ENCODE measurements at regions not wholly inside any gene's neighbourhood (a gene's known extent, or its start where the extent isn't known, plus 50 kb on each side); places are given as distances from the start of the nearest gene placed in this dataset.

DNA sequence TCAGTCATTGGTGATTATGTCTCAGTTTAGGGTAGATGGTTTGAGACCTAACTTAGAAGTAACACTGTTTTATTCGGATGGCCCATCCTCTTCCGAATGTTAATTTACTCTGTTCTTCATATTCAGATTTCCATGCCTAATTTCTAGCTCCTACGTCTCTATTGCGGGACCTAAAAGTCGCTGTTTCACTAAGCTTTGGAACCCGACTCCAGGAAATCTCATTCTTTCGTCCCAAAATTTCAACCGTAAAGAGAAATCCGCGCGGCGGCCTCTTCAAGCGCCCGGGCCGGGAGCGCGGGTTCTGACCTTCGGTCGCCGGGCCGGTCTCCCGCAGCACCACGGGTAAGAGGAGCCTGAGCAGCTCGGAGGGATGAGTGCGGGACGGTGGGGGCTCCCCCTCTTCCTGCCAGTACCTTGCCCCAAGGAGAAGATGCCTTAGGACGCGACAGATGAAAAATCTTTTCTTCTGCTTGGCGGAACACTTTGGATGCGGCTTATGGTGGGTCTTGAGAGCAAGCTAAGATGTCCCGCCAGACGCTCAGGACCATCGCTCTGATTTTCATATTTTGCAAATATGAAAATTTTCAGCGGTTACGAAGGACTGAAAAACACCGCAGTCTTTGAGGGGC is 128.7 kb downstream of the PPIAL4G start:
- no peak for TF ChIP-seq POLR2A (IDR thresholded peaks at IDR 0.05)
- no peak for TF ChIP-seq POLR2AphosphoS5 (IDR thresholded peaks at IDR 0.05)
- TF ChIP-seq, protein P1, sequence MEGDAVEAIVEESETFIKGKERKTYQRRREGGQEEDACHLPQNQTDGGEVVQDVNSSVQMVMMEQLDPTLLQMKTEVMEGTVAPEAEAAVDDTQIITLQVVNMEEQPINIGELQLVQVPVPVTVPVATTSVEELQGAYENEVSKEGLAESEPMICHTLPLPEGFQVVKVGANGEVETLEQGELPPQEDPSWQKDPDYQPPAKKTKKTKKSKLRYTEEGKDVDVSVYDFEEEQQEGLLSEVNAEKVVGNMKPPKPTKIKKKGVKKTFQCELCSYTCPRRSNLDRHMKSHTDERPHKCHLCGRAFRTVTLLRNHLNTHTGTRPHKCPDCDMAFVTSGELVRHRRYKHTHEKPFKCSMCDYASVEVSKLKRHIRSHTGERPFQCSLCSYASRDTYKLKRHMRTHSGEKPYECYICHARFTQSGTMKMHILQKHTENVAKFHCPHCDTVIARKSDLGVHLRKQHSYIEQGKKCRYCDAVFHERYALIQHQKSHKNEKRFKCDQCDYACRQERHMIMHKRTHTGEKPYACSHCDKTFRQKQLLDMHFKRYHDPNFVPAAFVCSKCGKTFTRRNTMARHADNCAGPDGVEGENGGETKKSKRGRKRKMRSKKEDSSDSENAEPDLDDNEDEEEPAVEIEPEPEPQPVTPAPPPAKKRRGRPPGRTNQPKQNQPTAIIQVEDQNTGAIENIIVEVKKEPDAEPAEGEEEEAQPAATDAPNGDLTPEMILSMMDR (IDR thresholded peaks at IDR 0.05), result no peak
